ENCODE measurements at regions not wholly inside any gene's neighbourhood (a gene's known extent, or its start where the extent isn't known, plus 50 kb on each side); places are given as distances from the start of the nearest gene placed in this dataset.
A peak's percentile ranks its signal among the peaks of the same experiment; 100 is the strongest.
"Not testable (repeated sequence)": the region's sequence is repeated elsewhere in the genome, so short reads cannot be mapped to it uniquely, and the experiment has no call there.

- no CpG with 5 or more reads among the region's 6 CpGs for WGBS (ENCODE audit: insufficient coverage, low lambda C conversion rate)
- no peak for DNase-seq
- Histone ChIP-seq H3K9me3 (ENCODE audit: control insufficient read depth, low read depth, low read length) (no peaks in the 10 kb centered on the region), H3K4me1 (ENCODE audit: control insufficient read depth, insufficient read depth, low read length) (no peaks in the 10 kb centered on the region), H3K4me3 (ENCODE audit: low read length) (no peak overlapping the region), H3K27ac (ENCODE audit: low read length) (no peak overlapping the region), H3K36me3 (ENCODE audit: control insufficient read depth, insufficient read depth, low read length) (no peaks in the 10 kb centered on the region), H3K27me3 (ENCODE audit: control insufficient read depth, insufficient read depth, low read length) (no peaks in the 10 kb centered on the region)
These were observed 60.2 kb downstream of the LSMEM1 start for GRCh38 chr7:112540839-112541577.

DNA sequence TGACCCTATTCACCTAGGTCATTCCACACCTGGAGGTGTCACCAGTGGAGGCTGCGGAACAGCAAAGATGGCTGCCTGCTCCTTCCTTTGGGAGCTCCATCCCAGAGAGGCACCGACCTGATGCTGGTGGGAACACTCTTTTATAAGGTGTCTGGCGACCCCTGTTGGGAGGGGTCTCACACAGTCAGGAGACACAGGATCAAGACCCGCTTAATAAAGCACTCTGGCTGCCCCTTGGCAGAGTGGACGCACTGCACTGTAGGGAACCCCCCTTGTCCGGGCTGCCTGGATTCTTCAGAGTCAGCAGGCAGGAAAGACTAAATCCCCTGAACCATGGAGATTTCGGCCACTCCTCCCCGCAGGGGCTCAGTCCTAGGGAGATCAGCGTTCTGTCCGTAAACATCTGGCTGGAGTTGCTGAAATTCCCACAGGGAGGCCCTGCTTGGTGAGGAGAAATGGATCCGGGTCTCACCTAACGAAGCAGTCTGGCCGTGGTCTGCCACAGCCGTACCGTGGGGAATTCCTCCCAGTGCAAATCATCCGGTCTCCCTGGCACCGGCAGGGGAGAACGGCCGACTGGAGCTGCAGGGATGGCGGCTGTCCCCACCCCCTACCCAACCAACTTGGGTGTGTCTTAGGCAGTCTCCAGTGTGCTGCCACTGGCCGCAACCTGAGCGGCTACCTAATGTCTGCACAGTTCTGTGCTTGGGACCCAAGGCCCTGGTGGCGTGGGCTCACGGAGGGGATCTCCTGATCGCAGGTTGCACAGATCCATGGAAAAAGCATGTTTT lies 66.1 kb downstream of the LSMEM1 start:
- no peaks in the 10 kb centered on the region for H3K36me3 ChIP-seq (ENCODE audit: control insufficient read depth, insufficient read depth, low read length)
- no peak for DNase-seq
- H3K27me3 ChIP-seq (ENCODE audit: control insufficient read depth, insufficient read depth, low read length), result no peaks in the 10 kb centered on the region
- H3K4me3 ChIP-seq (ENCODE audit: low read length), result no peak overlapping the region
- H3K4me1 ChIP-seq (ENCODE audit: control insufficient read depth, insufficient read depth, low read length), result no peaks in the 10 kb centered on the region
- no CpG with 5 or more reads among the region's 25 CpGs for WGBS (ENCODE audit: insufficient coverage, low lambda C conversion rate)
- H3K27ac ChIP-seq (ENCODE audit: low read length), result no peak overlapping the region
- H3K9me3 ChIP-seq (ENCODE audit: control insufficient read depth, low read depth, low read length), result peaks cover 8% of the 10 kb centered on the region

DNA sequence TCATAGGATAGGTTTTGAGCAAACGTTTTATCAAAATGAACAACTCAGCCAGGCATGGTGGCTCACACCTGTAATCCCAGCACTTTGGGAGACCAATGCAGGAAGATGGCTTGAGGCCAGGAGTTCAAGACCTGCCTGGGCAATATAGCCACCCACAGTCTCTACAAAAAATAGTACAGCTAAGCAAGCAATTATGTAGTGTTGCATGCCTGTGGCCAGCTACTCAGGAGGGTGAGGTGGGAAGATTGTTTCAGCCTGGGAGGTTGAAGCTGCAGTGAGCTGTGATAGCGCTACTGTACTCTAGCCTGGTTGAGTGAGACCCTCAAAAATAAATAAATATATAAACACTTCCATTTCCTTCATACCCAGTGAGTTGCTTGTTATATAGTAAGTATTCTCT lies 67.1 kb downstream of the LSMEM1 start:
- DNase-seq, result no peak
- no peaks in the 10 kb centered on the region for H3K36me3 ChIP-seq (ENCODE audit: control insufficient read depth, insufficient read depth, low read length)
- no peak overlapping the region for H3K4me3 ChIP-seq (ENCODE audit: low read length)
- peaks cover 8% of the 10 kb centered on the region for H3K9me3 ChIP-seq (ENCODE audit: control insufficient read depth, low read depth, low read length)
- H3K27ac ChIP-seq (ENCODE audit: low read length), result no peak overlapping the region
- no peaks in the 10 kb centered on the region for H3K4me1 ChIP-seq (ENCODE audit: control insufficient read depth, insufficient read depth, low read length)
- WGBS (ENCODE audit: insufficient coverage, low lambda C conversion rate), result no CpG with 5 or more reads among the region's 2 CpGs
- no peaks in the 10 kb centered on the region for H3K27me3 ChIP-seq (ENCODE audit: control insufficient read depth, insufficient read depth, low read length)

GRCh38 chr7:112550468-112551060 lies 69.8 kb downstream of the LSMEM1 start:
- Histone ChIP-seq H3K4me3 (ENCODE audit: low read length) (no peak overlapping the region), H3K4me1 (ENCODE audit: control insufficient read depth, insufficient read depth, low read length) (no peaks in the 10 kb centered on the region), H3K27me3 (ENCODE audit: control insufficient read depth, insufficient read depth, low read length) (no peaks in the 10 kb centered on the region), H3K9me3 (ENCODE audit: control insufficient read depth, low read depth, low read length) (peaks cover 8% of the 10 kb centered on the region), H3K36me3 (ENCODE audit: control insufficient read depth, insufficient read depth, low read length) (no peaks in the 10 kb centered on the region), H3K27ac (ENCODE audit: low read length) (no peak overlapping the region)
- DNase-seq, result peak; percentile 39 to 42
- 100% methylated on average over 1 of the region's 2 CpGs for WGBS (ENCODE audit: insufficient coverage, low lambda C conversion rate)

DNA sequence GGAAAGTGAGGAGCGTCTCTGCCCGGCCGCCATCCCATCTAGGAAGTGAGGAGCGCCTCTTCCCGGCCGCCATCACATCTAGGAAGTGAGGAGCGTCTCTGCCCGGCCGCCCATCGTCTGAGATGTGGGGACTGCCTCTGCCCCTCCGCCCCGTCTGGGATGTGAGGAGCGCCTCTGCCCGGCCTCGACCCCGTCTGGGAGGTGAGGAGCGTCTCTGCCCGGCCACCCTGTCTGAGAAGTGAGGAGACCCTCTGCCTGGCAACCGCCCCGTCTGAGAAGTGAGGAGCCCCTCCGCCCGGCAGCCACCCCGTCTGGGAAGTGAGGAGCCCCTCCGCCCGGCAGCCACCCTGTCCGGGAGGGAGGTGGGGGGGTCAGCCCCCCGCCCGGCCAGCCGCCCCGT lies 70.7 kb downstream of the LSMEM1 start:
- not testable (repeated sequence) for H3K27me3 ChIP-seq (ENCODE audit: control insufficient read depth, insufficient read depth, low read length); H3K4me3 ChIP-seq (ENCODE audit: low read length); H3K9me3 ChIP-seq (ENCODE audit: control insufficient read depth, low read depth, low read length); H3K4me1 ChIP-seq (ENCODE audit: control insufficient read depth, insufficient read depth, low read length); DNase-seq; H3K27ac ChIP-seq (ENCODE audit: low read length); H3K36me3 ChIP-seq (ENCODE audit: control insufficient read depth, insufficient read depth, low read length)
- WGBS (ENCODE audit: insufficient coverage, low lambda C conversion rate), result no CpG with 5 or more reads among the region's 30 CpGs

DNA sequence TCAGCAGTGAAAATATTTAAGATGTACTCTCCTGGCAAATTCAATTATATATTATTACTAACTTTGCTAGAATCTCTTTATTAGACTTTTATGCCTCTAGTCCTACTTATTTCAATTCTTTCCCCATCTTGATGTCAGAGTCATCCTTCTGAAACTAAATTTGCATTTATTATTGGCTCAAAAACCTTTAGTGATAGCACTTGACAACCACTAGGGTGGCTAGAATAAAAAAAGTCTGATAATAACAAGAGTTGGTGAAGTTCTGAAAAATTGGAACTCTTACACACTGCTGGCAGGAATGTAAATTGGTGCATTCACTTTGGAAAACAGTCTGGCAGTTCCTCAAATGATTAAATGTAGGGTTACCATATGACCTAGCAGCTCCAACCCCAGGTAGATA lies 73.8 kb downstream of the LSMEM1 start:
- H3K4me1 ChIP-seq (ENCODE audit: control insufficient read depth, insufficient read depth, low read length), result peaks cover 16% of the 10 kb centered on the region
- no peaks in the 10 kb centered on the region for H3K36me3 ChIP-seq (ENCODE audit: control insufficient read depth, insufficient read depth, low read length)
- H3K9me3 ChIP-seq (ENCODE audit: control insufficient read depth, low read depth, low read length), result peaks cover 4% of the 10 kb centered on the region
- no peak for DNase-seq
- H3K27ac ChIP-seq (ENCODE audit: low read length), result no peak overlapping the region
- H3K27me3 ChIP-seq (ENCODE audit: control insufficient read depth, insufficient read depth, low read length), result no peaks in the 10 kb centered on the region
- no peak overlapping the region for H3K4me3 ChIP-seq (ENCODE audit: low read length)

DNA sequence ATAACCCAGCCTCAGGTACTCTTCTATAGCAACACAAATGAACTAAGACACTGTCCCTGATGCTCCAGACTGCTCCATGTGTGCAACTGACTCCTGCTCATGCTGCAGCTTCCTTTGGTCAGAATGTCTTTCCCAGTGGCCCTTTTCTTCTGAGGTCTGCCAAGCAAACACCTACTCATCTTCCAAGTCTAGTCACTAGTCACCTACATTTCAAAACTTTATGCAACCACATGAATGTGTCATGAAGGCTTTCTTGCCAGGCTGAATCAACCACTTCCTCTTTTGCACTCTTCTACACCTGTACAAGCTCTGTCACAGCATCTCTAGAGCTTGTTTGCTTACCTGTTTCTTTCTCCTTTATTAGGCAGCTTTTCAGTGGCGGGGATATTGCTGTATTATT lies 75.8 kb downstream of the LSMEM1 start:
- DNase-seq, result no peak
- Histone ChIP-seq H3K36me3 (ENCODE audit: control insufficient read depth, insufficient read depth, low read length) (no peaks in the 10 kb centered on the region), H3K9me3 (ENCODE audit: control insufficient read depth, low read depth, low read length) (no peaks in the 10 kb centered on the region), H3K27me3 (ENCODE audit: control insufficient read depth, insufficient read depth, low read length) (no peaks in the 10 kb centered on the region), H3K4me1 (ENCODE audit: control insufficient read depth, insufficient read depth, low read length) (peaks cover 16% of the 10 kb centered on the region), H3K4me3 (ENCODE audit: low read length) (no peak overlapping the region), H3K27ac (ENCODE audit: low read length) (no peak overlapping the region)
- WGBS (ENCODE audit: insufficient coverage, low lambda C conversion rate), result no CpG with 5 or more reads among the region's 1 CpG

DNA sequence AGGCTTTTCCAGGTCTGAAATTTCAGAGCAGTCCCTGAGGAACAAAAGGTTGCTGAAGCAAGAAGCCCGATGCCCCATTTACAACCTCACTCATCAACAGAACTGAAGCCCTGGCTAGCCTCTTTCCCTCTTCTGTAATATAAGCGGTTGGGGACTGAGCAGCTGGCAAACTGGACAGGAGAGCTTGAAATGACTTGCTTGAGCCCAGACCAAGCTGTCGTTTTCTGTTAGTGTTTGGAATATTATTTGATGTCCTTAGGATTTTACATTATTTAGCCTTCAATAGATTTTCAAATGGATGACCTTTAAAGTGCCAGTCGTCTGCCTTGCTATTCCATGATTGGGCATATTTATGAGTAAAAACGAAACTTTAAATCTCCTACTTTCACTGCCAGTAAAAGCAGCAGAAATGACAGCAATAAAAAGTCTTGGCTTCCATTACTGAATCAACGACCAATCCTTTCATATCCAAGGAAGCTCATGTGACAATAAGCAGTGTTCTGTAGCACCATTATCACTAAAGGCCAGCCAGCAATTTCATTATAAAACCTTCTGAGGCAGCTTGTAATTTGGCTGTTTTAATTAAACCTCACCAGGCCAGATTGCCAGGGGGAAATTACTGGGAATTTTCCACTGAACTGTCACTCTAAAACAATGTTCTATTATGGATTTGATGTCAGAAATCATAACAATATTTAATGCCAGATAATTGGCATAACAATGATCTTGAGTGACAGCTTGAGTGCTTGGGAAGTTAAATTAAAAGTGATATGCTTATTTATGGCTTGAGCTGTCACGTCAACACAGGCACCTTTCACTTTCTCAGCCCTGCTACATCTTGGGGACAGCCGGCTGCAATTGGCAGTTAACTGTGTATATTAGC lies 85.9 kb downstream of the LSMEM1 start:
- Histone ChIP-seq H3K4me3 (ENCODE audit: low read length) (no peak overlapping the region), H3K27ac (ENCODE audit: low read length) (no peak overlapping the region), H3K27me3 (ENCODE audit: control insufficient read depth, insufficient read depth, low read length) (no peaks in the 10 kb centered on the region), H3K4me1 (ENCODE audit: control insufficient read depth, insufficient read depth, low read length) (peaks cover 4% of the 10 kb centered on the region), H3K36me3 (ENCODE audit: control insufficient read depth, insufficient read depth, low read length) (no peaks in the 10 kb centered on the region), H3K9me3 (ENCODE audit: control insufficient read depth, low read depth, low read length) (no peaks in the 10 kb centered on the region)
- peak in 1 of 2 donors; percentile 51 for DNase-seq
- no CpG with 5 or more reads among the region's 8 CpGs for WGBS (ENCODE audit: insufficient coverage, low lambda C conversion rate)

DNA sequence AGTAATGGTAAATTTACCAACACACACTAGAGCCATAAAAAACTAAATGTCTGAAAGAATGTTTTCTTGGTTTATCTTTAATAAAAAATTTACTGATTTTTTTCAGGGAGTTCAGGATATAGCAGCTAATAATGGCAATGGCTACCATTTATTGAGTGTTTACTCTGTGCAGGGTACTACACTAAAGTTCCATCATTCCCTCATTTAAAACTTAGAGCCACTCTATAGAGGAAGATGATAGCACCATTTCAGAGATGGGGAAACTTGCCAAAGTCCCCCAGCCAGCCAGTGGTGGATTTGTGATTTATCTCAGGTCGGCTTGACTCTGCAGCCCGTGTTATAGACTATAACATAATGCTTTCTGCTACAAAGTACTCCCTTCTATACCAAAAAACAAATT lies 86.6 kb downstream of the LSMEM1 start:
- Histone ChIP-seq H3K9me3 (ENCODE audit: control insufficient read depth, low read depth, low read length) (no peaks in the 10 kb centered on the region), H3K27me3 (ENCODE audit: control insufficient read depth, insufficient read depth, low read length) (no peaks in the 10 kb centered on the region), H3K27ac (ENCODE audit: low read length) (no peak overlapping the region), H3K36me3 (ENCODE audit: control insufficient read depth, insufficient read depth, low read length) (no peaks in the 10 kb centered on the region), H3K4me1 (ENCODE audit: control insufficient read depth, insufficient read depth, low read length) (peaks cover 11% of the 10 kb centered on the region), H3K4me3 (ENCODE audit: low read length) (no peak overlapping the region)
- no peak for DNase-seq
- no CpG with 5 or more reads among the region's 2 CpGs for WGBS (ENCODE audit: insufficient coverage, low lambda C conversion rate)

Measured in large intestine (tissue), 3 donors.